HG03457 (cell line): ENCODE measurements at regions not wholly inside any gene's neighbourhood (a gene's known extent, or its start where the extent isn't known, plus 50 kb on each side); places are given as distances from the start of the nearest gene placed in this dataset.

ENCODE experiments used
- ATAC-seq: cut with Tn5 transposase; IDR thresholded peaks from one replicate; pipeline ENCODE4 v1.9.1; 2021; ENCODE audit warnings: moderate number of reproducible peaks; ENCODE audit not compliant: unreplicated experiment

DNA sequence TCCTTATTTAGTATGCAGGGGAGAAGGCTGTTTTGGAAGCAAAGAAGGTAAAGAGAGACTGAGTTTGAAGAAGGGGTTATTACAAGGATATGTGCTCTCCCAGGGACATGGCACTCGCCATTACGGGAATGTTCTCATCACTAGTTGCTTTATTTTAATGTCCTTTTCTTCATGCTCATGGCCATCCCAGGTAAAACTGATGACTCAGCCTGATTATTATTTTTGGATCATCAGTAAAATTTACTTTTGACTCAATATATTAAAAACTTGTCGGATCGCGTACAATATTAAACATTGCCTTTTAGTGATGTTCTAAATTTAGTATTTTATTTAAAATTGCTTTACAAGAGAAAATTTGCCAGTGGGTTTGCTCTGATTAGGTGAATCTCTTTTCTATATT is 414.7 kb downstream of the TLE4 start:
- no peak for ATAC-seq

GRCh38 chr9:79985772-79986171 is 414.0 kb downstream of the TLE4 start:
- ATAC-seq, result no peak

- ATAC-seq, result no peak
Observed at GRCh38 chr9:79985264-79985663, 413.5 kb downstream of the TLE4 start.

DNA sequence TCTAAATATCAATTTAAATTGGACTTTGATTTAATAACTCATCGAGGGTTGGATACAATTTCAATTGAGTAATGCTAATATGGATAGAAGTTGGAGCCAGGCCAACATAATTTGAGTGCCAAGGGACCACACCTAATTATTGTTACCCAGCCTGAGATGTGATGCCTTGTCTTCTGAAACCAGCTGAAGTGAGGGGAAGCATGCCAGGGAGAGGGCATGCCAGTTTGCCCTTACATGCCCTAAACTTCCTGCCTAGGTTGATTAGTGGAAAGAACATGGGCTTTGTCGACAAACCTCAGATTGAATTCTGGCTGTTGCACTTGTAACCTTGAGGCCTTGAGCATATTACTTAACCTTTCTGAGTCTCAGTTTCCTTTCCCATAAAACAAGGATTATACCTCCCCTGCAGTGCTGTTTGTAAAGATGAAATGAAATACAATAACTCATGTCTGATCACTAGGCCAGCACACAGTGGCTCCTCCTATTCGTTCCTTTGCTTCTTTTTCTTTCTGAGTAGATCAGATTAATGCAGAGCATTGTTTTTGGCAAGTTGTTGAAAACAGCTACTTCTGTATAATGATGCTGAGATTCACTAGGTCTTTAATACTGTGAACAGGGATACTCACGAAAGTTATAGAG is 412.8 kb downstream of the TLE4 start:
- no peak for ATAC-seq

GRCh38 chr9:79980432-79980831 is 408.7 kb downstream of the TLE4 start:
- no peak for ATAC-seq

- no peak for ATAC-seq
Observed at GRCh38 chr9:79977510-79978197, 405.9 kb downstream of the TLE4 start.

GRCh38 chr9:79977074-79977435 is 405.3 kb downstream of the TLE4 start:
- ATAC-seq, result no peak

DNA sequence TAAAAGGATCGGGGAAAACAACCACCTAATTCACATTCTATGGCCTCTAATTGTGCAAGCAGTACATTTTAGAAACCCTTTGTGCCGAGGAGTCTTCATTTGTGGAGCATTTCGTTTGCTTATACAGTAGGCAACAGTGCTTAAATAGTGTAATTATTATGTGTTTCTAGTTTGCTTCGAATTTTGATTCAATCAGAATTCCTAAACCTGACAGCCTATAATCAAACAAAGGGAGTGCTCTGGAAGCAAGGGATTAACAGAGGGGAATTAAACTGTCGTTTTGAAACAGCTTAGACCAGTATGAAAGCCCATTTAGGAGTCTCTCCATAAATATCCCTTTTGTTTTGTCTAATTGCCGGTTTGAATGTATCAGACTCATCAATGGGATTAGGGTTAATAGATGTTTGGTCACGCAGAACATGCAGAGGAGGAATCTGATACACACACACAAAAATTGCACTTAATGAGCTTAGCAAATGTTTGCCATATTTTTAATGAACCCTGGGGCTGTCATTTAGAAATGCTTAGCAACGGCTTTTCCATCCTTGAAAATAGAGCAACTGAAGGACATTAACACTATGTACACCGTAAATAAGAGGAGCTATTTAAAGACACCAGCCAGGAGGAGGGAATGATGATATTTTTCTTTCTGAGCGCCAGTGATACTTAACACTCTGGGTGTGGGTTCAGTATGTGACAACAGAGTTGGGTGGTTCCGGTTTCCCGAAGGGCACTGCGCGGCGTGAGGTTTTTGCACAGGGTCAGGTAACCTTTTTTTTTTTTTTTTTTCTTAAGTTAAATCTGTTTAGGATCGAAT is 404.7 kb downstream of the TLE4 start:
- ATAC-seq, result no peak

DNA sequence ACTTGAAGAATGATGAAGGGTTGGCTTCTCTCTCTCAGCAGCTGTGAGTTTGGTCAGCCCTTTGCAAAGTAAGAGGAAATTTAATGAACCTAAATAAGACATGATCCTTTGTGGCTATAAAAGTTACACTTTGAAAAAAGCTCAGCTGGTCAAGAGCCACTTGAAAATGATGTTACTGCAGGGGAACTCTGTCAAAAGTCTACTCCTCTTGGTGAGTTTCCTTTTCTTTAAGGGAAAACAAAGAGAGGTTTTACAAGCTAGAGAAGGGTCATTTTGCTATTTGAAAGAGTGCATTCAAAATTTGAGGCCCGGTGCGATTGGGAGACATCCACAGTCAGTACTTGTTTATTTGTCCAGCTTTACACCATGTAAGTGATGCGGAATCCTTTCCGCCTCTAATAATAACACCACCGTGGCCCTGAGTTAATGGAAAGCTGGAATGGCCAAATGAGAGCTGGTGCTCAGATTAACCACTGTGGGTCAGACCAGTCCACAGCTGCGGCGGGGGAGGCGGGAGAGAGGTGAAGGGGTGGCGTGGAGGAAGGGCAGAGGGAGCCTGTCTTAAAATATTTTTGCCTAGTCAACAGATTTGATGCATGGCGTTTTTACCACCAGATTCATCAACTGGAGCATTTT is 404.0 kb downstream of the TLE4 start:
- no peak for ATAC-seq

DNA sequence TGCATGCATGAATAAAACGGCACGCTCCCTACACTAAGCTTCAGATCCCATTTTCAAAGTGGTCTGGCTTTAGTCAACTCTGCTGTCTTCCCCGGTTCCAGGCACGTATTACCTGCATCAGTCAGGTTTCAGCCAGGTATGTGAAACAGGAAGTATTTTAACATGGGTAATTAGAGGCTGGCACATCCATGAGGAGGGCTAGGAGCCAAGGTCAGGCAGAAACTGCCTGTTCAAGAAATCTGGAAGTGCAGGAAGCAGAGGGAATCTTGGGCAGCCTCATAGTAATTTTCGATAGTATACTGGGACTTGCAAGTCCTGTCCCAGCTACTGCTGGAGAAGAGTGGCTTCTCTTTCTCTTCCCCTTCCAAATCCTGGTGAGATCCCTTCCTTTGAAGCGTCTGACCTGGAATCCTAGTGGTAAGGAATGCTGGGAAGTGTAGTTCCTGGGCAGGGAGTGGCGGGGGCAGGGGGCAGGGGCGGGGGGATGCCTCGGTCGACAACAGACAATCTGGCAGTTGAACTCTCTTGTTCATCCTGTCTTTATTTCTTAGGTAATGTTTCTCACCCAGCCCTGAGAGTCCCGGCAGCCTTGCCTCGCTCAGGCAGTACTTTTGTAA is 403.1 kb downstream of the TLE4 start:
- ATAC-seq, result no peak

GRCh38 chr9:79973627-79974026 is 401.9 kb downstream of the TLE4 start:
- ATAC-seq, result no peak

- no peak for ATAC-seq
Observed at GRCh38 chr9:79970146-79970425, 398.3 kb downstream of the TLE4 start.

GRCh38 chr9:79969393-79970145 is 397.8 kb downstream of the TLE4 start:
- ATAC-seq, result no peak

- no peak for ATAC-seq
Observed at GRCh38 chr9:79968533-79968932, 396.8 kb downstream of the TLE4 start.

DNA sequence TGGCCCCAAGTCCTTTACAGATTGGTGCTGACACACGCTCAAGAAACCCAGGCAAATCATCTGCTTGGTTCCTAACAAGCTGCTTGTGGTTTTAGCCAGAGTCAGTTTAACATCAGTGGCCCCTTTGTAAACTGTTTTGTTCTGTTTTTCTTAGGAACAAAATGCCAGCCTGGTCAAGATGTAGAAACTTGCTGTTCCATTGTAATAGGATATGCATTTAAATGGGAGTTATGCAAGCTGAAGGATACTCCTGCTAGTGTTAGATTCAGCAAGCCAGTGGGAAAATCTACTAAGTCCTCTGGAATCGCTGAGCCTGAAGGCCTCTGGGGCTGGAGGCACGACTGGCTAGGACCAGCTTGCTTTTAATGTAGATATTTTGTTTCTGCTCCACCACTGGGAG is 391.1 kb downstream of the TLE4 start:
- ATAC-seq, result no peak

GRCh38 chr9:79962150-79962549 is 390.4 kb downstream of the TLE4 start:
- no peak for ATAC-seq

GRCh38 chr9:79955300-79955699 is 383.5 kb downstream of the TLE4 start:
- no peak for ATAC-seq

GRCh38 chr9:79953908-79954307 is 382.1 kb downstream of the TLE4 start:
- no peak for ATAC-seq

DNA sequence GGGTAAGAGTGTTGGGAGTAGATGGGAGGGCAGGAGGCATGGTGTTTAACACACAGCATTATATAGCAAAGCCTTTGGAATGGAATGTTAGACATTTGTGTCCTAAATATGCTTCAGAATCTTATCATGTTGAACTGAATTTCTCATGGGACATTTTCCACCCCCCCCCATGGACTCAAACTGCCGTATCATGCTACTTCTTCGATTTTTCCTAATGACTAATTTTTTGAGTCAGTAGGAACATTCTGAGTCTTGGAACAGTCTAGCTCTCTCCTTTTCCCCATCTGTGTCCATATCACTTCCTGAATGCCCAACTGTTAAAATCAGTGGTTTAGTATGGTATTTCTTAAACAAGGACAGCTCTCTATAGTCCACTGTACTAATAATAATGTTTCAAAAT is 380.6 kb downstream of the TLE4 start:
- ATAC-seq, result no peak

DNA sequence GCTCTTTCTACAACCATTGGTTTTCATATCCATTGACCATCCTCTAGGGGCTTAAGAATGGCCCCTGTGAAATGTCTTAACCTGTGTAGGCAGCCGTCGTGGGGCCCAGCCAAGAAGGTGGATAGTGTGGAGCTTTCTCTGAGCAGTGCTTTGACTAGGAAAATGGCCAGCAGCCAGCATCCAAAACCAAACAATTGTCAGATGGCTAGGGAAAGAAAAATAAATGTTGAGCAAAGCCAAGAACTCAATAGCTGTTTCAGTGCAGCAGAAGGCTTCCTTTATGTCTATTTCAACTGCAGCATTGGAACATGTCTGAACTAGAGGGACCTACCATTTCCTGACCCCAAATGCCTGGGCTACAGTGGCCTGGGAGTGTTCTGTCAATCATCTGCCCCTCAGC is 374.9 kb downstream of the TLE4 start:
- ATAC-seq, result no peak

GRCh38 chr9:79945495-79945894 is 373.7 kb downstream of the TLE4 start:
- ATAC-seq, result no peak
